ENCODE measurements at regions not wholly inside any gene's neighbourhood (a gene's known extent, or its start where the extent isn't known, plus 50 kb on each side); places are given as distances from the start of the nearest gene placed in this dataset.
"Not testable (repeated sequence)": the region's sequence is repeated elsewhere in the genome, so short reads cannot be mapped to it uniquely, and the experiment has no call there.

GRCh38 chr5:93682471-93683404 is 58.7 kb downstream of the POU5F2 start:
- not testable (repeated sequence) for H3K4me3 Mint-ChIP-seq (ENCODE audit: low read depth); DNase-seq (ENCODE audit: low spot score, unreplicated experiment); H3K27me3 Mint-ChIP-seq; H3K4me1 Mint-ChIP-seq (ENCODE audit: low read depth); H3K36me3 Mint-ChIP-seq (ENCODE audit: insufficient read depth); H3K27ac Mint-ChIP-seq
- peaks cover 11% of the 10 kb centered on the region for H3K9me3 Mint-ChIP-seq (ENCODE audit: low read depth)

- Mint-ChIP-seq H3K27me3 (no peaks in the 10 kb centered on the region), H3K4me1 (ENCODE audit: low read depth) (peaks cover 20% of the 10 kb centered on the region), H3K4me3 (ENCODE audit: low read depth) (no peak overlapping the region), H3K36me3 (ENCODE audit: insufficient read depth) (peaks cover 4% of the 10 kb centered on the region), H3K9me3 (ENCODE audit: low read depth) (peaks cover 7% of the 10 kb centered on the region), H3K27ac (no peak overlapping the region)
- TF ChIP-seq, protein P1, sequence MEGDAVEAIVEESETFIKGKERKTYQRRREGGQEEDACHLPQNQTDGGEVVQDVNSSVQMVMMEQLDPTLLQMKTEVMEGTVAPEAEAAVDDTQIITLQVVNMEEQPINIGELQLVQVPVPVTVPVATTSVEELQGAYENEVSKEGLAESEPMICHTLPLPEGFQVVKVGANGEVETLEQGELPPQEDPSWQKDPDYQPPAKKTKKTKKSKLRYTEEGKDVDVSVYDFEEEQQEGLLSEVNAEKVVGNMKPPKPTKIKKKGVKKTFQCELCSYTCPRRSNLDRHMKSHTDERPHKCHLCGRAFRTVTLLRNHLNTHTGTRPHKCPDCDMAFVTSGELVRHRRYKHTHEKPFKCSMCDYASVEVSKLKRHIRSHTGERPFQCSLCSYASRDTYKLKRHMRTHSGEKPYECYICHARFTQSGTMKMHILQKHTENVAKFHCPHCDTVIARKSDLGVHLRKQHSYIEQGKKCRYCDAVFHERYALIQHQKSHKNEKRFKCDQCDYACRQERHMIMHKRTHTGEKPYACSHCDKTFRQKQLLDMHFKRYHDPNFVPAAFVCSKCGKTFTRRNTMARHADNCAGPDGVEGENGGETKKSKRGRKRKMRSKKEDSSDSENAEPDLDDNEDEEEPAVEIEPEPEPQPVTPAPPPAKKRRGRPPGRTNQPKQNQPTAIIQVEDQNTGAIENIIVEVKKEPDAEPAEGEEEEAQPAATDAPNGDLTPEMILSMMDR (IDR thresholded peaks at IDR 0.05; ENCODE audit: unreplicated experiment) = peak; percentile 64
- DNase-seq (ENCODE audit: low spot score, unreplicated experiment) = no peak
Observed at GRCh38 chr5:93681432-93681831, 60.0 kb downstream of the POU5F2 start.

- peak overlapping the region; percentile 79 for H3K27ac Mint-ChIP-seq
- TF ChIP-seq, protein P1 (IDR thresholded peaks at IDR 0.05; ENCODE audit: unreplicated experiment) = no peak
- peak; percentile 14 for DNase-seq (ENCODE audit: low spot score, unreplicated experiment)
- no peak overlapping the region for H3K4me3 Mint-ChIP-seq (ENCODE audit: low read depth)
- peaks cover 48% of the 10 kb centered on the region for H3K4me1 Mint-ChIP-seq (ENCODE audit: low read depth)
- H3K27me3 Mint-ChIP-seq = no peaks in the 10 kb centered on the region
- H3K36me3 Mint-ChIP-seq (ENCODE audit: insufficient read depth) = no peaks in the 10 kb centered on the region
- H3K9me3 Mint-ChIP-seq (ENCODE audit: low read depth) = no peaks in the 10 kb centered on the region
Observed at GRCh38 chr5:93677359-93677891, 64.0 kb downstream of the POU5F2 start.

- H3K27ac Mint-ChIP-seq = peak overlapping the region; percentile 25
- H3K4me1 Mint-ChIP-seq (ENCODE audit: low read depth) = peaks cover 51% of the 10 kb centered on the region
- H3K9me3 Mint-ChIP-seq (ENCODE audit: low read depth) = no peaks in the 10 kb centered on the region
- H3K27me3 Mint-ChIP-seq = no peaks in the 10 kb centered on the region
- no peak for DNase-seq (ENCODE audit: low spot score, unreplicated experiment)
- H3K4me3 Mint-ChIP-seq (ENCODE audit: low read depth) = no peak overlapping the region
- TF ChIP-seq, protein P1 (IDR thresholded peaks at IDR 0.05; ENCODE audit: unreplicated experiment) = no peak
- no peaks in the 10 kb centered on the region for H3K36me3 Mint-ChIP-seq (ENCODE audit: insufficient read depth)
Observed at GRCh38 chr5:93676704-93677103, 64.7 kb downstream of the POU5F2 start.

DNA sequence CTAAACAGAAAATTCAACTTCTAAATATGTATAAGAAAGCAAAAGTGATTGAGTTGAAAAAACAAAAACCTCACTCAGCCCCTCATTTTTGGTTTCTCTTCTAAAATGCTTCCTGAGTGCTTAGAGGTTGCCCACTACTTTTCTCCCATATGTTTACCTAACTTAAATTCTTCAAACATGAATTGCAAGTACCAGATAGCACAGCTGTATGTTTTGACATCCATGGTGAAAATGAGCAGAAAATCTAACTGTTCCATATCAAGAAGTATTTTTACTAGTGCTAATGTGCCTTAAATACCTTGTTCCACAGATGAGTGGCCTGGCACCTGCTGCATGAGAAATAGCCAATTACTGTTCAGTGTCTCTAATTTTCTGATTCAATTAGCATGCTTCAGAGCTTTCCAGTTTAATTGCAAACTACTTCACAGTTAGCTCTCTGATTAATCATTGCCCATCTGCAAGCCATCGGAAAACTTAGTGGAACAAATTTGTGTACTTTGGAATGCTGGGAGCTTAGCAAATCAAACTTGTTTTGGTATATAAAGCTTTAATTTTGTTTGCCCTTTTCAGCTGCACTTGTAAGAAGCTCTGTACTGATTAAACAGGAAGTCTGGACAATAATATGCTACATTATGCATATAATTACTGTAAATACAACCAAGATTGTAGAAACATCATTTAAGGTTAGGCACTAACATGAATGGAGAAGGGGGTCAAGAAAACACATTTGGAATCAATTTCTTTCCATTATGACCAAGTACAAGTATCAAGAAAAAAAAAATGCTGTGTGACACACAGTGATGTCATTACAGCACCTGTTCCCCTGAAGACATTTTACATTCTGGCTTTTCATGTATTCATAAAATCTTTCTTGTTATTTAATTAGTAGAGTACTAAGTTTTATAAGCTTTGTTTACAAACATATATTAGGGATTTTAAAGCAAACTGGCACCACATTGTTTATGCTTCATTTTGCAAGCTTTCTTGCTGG is 65.6 kb downstream of the POU5F2 start:
- DNase-seq (ENCODE audit: low spot score, unreplicated experiment) = no peak
- Mint-ChIP-seq H3K27me3 (no peaks in the 10 kb centered on the region), H3K4me3 (ENCODE audit: low read depth) (peak overlapping the region; percentile 21), H3K27ac (peak overlapping the region; percentile 14), H3K9me3 (ENCODE audit: low read depth) (no peaks in the 10 kb centered on the region), H3K4me1 (ENCODE audit: low read depth) (peaks cover 52% of the 10 kb centered on the region), H3K36me3 (ENCODE audit: insufficient read depth) (no peaks in the 10 kb centered on the region)
- TF ChIP-seq, protein P1 (IDR thresholded peaks at IDR 0.05; ENCODE audit: unreplicated experiment) = no peak

Measured in progenitor cell of endocrine pancreas (in vitro differentiated cells).